HG02870 (cell line): ENCODE measurements at regions not wholly inside any gene's neighbourhood (a gene's known extent, or its start where the extent isn't known, plus 50 kb on each side); places are given as distances from the start of the nearest gene placed in this dataset.
A peak's percentile ranks its signal among the peaks of the same experiment; 100 is the strongest.

Experiments used
- ATAC-seq: cut with Tn5 transposase; IDR thresholded peaks from one replicate; pipeline ENCODE4 v1.9.1; 2021; ENCODE audit warnings: mild to moderate bottlenecking, moderate library complexity; ENCODE audit not compliant: unreplicated experiment

DNA sequence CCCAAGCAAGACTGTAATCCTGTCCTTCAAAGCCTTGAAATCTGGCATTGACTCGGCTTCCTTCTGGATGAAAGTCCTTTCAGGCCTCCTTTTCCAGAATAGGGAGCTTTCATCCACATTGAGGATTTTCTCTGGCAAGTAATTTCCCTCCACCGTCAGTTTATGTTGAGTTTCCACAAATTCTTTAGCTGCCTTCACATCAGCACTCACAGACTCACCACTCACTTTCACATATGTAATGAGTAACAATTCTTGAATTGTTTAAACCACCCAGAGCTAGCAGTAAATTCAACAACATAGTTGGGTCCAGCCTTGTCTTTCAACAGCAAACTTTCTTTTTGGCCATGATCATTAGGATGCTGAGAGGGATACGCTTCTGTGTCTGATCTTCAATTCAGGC is 84.3 kb upstream of the PRDM11 start:
- no peak for ATAC-seq

DNA sequence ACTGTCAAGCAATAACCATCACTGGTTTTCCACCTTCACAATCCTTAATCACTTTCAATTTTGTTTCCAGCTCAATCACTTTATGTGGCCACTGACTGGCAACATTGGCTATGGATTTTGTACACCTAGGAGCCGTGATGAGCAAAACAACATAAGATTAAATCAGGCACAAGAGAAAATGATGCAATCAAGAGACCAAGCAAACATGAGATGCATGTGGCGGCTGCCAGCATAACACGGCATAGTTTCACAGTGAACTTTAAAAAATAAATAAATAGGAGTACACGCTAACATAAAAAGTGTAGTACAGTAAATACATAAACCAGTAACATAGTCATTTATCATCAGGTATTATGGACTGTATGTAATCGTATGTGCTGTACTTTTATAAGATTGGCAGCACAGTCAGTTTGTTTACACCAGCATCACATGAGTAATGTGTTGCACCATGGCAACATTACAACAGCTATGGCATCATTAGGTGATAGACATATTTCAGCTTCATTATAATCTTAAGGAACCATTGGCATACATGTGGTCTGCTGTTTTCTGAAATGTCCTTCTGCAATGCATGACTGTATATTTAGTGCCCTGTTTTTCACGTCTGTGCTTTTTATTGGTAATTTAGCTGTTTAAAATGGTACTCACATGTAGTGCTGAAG is 83.3 kb upstream of the PRDM11 start:
- ATAC-seq, result no peak

DNA sequence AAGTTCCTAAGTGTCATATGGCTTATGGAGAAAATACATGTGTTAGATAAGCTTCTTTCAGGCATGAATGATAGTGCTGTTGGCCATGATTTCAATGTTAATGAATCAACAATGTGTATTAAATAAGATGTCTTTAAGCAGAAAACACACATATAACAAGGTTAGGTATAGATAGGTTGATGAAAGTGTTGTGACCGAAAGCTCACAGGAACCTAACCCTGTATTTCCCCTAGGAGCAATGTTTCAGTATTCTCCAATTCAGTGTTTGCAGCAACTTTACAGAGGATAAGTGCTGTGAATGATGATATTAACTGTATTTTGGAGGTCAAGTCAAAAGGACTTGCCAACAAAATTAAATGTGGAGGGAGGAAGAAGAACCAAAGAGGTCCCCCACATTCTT is 82.8 kb upstream of the PRDM11 start:
- ATAC-seq, result no peak

DNA sequence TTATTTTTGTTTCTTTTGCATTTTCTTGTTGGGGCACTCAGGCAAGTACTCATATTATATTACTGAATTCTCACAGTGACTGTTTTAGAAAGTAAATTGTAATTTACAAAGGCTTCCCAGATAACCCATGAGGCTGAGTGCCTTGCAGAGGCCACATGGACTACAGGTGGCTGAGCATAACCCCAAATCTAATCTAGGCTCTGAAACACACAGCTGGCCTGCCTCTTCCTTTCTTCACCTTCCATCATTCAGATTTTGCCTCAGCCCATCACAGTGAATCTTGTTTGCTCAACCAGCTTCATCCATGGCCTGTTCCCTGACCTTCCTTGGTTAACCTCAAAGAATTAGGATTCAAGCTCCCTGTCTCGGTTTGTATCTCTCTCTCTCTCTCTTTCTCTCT is 78.5 kb upstream of the PRDM11 start:
- no peak for ATAC-seq

DNA sequence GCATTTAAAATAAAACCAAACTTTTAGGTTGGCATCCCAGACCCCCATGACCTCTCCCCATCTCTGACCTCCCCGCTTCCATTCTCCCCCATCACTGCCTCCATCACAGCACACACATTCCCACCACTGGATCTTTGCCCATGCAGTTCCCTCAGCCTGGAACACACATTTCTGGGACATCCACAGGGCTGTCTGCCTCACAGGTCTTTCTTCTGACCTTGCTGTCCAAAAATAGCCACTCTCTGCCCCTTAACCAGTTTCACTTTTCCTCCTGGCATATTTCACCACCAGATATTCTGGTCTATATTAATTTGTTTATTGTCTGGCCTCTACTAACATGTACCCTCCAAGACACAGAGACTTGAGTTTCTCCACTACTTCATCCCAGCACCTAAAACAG is 75.2 kb upstream of the PRDM11 start:
- ATAC-seq, result no peak

DNA sequence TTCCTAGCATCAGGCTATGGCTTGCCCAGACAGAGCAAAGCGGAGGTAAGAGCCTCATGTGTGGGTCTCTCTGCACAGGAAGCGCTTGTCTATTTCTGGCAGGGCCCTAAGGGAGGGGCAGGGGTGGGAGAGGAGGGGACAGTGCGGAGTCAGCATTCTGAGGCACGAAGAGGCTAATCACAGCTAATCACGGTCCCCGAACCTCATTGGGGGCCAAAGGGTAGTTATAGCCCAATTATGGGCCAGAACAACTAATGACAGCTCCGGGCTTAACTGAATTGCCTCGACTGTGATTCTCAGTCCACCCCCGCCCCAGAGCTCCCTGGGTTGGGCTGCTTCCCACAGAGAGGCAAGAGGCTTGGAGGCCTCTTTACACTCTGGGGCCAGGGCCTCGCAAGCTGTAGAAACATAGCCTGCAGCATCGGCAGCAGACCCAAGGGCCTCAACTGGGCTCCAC is 72.7 kb upstream of the PRDM11 start:
- no peak for ATAC-seq

DNA sequence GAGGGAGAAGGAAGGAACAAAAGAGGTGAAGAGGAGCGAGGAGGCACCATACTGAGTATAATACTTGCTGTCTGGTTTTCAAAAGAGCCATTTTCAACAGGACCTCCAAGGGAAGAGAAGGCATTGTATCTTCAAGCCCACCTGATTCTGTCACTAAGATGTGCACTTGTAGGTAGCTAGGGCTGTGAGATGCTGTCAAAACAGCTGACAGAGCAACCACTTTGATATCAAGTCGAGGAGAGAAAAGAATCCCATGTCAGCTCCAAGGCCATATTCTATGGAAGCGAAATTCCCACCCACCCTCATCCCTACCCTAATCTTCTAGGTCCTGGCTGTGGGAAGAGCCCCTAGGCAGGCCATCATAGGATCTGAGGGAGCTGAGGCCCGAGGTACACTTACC is 70.9 kb upstream of the PRDM11 start:
- ATAC-seq, result no peak

DNA sequence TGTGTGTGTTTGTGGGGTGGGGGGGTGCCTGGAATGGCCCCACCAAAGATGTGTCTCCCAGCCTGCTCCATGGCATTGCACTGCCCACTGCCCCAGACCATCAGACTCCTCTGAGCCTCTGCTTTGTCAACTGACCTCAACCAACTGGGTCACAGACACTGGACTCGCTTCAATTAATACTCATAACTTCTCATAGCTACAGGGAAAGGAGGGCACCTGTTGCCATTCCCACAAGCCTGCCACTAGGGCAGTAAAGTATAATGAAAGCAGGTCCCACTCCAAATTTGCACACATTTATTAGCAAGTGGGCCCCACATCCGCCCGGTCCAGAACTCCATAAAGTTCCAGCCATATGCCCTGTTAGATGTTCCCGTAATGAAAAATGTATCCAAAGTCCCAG is 70.5 kb upstream of the PRDM11 start:
- no peak for ATAC-seq

DNA sequence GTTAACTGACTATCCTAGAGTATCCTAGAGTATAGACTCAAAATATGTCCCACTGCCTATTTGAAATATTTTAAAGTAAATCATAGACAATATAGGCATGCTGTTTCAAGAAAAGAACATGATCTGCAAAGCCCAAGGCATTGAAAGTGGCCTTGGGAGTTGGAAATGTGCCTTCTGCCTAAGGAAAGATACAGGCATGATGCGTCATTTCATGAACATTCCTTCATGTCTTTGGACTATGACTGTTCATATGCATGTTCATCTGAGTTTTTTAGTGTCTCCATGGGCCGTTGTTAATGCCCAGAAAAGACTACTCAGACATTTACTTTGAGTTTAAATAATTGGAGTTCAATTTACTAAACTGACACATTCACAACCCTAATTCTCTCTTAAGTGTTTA is 69.7 kb upstream of the PRDM11 start:
- no peak for ATAC-seq

DNA sequence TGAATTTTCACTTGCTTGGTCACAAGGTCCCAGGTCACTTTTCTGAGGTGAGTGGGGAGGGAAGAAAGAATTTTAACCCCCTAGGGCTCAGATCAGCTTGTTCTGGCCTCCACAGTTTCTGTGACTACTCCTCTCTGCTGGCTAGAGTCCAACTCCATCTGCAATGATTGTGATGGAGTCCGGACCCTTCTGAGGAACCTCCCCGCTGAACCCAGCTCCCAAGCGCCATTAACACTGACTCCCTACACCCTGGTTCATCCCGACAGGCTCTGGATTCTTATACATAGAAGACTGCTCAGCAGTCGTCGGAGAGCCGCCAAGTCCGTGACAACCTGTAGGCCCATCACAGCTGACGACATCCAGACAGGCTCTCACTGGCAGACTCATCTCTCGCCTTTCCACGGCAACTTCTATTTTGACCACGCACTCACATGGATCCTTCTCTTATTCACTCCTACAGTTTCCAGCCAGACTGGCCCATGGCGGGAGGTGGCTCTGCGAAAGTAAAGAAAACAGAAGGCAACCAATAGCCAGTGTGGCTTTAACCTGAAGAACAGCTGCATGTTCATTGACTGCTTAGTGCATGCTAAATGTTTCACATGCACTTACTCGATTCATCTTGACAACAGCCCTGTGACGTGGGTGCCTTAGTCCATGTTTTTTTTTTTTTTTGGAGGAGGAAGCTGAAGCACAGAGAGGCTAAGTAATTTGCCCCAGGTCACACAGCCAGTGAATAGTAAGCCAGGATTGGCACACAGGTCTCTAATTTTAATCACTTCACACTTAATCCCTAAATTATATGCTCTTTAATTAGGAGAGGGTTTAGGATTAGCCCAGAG is 68.0 kb upstream of the PRDM11 start:
- no peak for ATAC-seq

DNA sequence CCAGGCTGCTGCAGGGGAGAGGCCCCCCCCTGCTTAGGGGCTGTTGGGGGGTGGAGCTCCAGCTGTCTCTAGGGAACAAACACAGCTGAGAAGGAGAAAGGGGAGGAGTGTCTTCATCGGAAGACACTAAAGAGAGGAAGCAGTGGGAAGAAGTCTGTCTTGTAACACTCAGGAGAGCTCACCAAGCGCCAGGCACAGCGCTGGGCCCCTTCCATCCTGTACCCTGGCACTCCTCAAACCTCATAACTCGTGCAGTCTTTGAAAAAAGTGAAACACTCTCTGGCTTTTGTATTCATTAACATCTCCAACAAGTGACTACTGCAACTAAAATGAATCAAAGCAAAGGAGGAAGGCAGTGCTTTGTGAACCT is 67.4 kb upstream of the PRDM11 start:
- ATAC-seq, result no peak

DNA sequence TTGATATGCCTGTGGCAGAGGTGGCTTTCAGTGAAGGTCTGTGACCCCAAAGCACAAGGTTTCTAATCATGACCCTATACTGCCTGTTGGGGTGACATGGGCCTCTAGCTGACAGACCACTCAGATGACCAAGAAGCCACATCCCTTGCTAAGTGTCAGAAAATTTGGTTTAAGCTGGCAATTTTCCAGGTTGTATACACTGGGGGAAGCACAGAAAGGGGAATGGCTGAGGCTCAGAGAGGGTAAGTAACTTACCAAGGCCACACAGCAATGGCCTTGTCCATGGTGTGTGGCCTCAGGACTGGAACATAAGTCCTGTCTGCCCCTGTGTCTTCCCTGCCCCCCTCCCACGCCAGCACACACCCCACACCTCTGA is 66.9 kb upstream of the PRDM11 start:
- no peak for ATAC-seq

DNA sequence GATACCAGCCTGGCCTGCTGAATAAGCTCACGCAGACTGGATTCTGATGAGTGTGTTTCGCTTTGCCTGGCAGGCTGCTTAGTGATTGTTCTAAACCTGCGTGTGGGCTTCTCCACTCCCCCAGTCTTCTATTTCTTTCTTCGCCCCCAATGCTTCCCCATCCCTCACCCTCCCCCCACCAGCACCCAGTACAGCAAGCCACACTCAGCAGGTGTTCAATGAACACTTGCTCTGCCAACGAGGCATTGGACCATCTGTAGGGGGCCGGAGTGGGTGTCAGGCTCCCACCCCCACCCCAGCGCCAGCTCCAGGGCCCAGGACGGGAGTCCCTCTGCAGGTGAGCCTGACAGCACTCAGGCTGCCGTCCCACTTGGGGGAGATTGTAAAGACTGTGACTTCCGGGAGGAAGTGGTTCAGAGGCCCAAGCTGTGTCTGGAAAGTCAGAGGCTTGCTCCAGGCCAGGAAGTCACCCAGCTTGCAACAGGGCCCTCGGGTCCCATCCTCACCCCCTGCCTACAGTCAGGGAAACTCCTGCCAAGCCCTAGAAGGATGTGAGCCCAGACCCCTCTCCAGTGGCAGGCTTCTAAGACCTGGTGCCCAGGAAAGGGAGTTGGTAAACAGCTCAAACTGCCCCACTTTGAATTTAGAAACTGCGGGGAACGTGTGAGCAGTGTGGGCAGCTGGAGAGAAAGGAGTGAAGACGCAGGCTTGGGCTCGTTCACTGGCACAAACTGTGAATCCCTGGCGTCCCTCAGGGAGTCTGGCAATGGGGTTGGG is 66.3 kb upstream of the PRDM11 start:
- ATAC-seq, result peak; percentile 50

DNA sequence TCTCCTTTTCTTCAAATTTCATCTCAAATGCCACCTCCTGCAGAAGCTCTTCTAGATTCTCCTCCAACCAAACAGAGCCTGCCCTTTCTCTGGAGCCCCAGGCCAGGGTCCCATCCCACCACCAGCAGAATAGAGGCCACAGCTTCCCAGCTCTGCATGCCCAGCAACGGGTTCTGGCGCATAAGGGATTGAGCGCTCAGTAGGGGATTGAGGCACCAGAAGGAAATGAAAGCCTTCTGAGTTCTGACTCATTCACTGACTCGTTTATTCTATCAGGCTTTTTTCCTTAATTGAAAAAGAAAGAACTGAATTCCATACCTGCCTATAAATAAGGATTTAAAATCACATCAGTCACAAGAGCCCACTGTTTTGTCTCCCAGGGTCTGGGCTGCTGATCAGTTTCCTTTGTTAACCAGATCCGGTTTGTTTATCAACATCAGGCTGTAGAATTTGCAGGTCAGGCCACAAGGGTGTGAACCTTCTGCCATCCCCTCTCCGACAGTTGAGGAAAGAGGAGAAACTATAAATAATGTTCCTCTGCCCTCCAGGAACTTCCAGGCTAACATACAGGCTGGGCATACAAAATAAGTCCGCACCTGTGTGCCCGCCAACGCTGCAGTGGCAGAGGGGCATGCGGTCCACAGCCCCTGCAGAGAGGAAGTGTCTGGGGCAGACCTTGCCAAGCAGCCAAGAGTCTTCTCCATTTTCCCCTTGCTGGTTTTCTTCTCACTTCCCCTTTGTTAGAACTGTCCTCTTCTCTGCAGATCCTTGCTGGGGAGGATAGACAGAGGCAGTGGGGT is 63.5 kb upstream of the PRDM11 start:
- ATAC-seq, result no peak

DNA sequence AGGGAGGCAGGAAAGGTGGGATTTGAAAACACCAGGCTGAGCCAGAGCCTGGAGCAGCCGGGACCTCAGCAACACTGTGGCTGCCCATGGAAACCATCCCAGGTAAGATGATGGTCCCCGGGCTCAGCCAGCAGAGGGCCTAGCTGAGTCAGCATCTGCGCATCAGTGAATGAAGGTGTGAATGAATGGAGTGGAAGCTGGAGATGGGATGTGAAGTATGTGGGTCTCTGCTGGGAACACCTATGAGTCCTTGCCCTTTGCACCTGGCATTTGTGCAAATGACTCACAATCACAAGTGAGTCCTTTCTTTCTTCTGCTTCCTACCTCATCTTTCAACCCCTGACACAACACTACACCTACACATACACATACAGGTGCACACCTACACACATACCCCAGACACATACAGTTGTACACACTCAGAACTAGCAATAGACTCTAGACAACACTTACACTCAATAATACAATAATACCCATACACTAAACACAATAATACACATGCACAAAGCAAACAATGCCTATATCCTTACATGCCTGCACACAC is 62.8 kb upstream of the PRDM11 start:
- no peak for ATAC-seq

DNA sequence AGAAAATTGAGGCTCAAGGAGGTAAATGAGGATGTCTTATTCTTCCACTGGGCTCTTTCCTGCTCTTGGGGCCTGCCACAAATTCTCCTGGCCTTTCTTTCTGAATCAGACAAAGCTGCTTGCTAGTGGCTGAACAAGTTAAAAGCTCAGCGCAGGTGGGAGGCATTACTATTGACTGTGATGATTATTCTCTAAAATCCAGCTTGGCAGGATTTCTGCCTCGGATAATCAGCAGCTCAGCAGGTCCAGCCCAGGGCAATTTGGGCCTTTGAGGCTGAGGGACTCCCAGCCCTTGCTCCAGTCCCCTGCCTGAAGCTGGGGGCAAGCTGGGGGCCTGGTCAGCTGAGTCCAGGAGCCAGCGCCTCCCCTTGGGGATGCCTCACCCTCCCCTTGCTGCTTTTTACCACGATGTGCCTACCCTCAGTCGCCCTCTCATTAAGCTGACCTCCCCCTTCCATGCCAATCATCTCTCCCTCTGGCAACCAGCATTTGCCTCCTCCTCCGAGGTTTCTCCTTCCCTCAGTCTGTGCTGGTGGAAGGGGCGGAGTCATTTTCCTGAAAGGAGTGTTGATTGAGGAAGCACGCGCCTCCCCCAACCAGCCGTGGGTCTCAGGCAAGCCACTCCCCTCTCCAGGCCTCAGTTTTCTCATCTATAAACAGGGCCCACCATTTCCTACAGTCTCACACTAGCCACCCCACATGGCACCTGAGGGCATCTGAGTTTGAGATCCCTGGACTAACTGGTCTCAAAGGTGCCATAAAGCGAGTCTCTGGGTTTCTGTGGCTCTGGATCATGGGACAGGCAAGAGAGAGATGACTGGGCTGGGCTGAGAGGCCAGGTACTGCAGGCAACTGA is 60.6 kb upstream of the PRDM11 start:
- no peak for ATAC-seq

DNA sequence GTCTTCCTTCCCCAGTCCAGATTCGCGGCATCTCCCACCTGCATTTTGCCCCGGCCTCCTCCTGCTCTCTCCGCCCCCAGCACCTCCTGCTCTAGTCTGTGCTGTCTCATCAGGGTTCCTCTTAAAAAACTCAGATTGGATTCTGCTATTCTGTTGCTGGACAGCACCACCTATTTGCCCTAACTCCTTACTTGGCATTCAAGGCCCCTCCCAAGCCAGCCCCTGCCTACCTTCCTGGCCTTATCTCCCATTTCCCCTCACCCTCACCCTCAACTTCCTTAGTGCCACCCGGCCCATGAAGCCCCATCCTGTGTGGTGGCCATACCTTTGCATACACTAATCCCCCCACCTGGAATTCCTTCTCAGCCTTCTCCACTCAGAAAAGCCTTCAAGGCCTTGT is 59.9 kb upstream of the PRDM11 start:
- no peak for ATAC-seq

DNA sequence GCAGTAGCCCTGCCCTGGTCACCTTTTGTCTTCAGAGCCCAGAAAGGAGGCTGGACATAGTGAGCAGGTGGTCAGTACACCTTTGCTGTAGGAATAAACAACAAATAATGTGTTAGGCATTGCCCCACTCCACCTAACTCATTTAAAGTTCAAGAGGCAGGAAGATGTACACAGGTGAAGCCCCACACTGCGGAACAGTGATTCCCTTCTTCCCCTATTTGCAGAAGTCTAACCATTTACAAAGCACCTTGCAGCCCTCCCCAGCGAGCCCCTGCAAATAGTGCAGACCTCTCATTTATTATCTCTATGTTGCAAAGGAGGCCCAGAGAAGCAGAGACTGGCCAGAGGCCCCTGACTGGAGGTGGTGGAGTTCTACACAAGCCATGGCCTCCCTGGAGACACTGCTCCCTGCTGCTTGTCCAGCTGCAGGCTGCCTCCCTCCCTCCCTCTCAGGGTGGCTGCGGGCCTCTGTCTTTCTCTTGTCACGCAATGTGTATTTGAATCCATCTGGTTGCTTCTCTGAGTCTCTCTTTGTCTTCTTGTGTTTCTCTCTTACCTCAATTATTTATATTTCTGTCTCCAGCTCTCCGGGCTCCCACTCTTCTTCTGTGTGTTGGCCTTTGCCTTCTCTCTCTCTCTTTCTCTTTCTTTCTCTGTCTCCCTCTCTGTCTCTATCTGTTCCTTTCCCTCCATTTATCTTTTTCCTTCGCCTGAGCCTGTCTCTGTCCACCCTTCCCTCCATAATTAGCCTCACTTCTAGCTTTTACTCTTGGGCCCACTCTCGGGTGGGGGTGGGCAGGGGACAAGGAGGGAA is 59.1 kb upstream of the PRDM11 start:
- ATAC-seq, result no peak

DNA sequence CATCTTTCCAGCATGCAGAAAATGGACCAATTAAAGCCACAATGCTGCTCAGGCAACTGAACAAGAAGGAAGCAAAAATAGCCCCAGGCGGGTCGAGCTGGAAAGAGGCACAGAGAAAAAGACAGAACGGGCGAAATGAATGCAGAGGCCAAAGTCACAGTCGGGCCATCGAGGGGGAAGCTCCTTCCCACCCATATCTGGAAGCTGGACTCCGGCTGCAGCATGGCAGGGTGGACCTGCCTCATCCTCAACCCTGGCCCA is 58.6 kb upstream of the PRDM11 start:
- no peak for ATAC-seq
